ENCODE measurements at regions not wholly inside any gene's neighbourhood (a gene's known extent, or its start where the extent isn't known, plus 50 kb on each side); places are given as distances from the start of the nearest gene placed in this dataset.
A peak's percentile ranks its signal among the peaks of the same experiment; 100 is the strongest.

DNA sequence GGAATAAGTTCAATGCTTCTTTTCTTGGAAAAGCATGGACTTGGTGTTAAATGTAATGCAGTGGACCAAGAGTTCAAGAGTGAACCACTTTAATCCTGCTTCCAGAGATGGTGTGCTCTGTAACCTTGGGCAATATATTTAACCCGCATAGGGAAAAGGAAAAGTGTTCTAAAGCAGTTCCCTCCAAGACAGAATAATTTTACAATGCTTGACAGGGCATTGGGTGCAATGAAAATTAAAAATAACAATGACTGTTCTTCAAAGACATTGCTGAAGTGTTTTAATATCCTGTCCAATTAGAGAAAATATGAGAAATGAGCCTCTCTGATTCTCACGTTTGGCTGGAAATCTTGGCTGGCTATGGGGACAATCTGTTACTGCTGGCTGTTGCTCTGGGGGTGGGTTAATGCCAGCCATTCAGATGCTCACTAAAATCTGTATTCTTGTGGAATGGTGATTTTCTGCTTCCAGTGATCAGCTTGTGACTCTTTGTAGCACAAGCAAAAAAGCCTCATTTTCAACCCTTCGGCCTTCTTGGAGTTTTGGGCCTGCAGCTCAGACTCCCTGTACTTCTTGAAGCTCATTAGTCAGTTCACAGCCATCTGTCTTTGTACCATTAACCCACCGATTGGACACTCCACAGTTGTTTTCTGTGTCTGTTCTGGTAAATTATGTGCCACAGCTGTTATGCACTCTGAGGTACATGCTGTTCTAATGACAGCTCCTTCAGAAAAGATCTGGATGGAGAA, 310.6 kb downstream of the LMO7 start:
- TF ChIP-seq, protein P1, sequence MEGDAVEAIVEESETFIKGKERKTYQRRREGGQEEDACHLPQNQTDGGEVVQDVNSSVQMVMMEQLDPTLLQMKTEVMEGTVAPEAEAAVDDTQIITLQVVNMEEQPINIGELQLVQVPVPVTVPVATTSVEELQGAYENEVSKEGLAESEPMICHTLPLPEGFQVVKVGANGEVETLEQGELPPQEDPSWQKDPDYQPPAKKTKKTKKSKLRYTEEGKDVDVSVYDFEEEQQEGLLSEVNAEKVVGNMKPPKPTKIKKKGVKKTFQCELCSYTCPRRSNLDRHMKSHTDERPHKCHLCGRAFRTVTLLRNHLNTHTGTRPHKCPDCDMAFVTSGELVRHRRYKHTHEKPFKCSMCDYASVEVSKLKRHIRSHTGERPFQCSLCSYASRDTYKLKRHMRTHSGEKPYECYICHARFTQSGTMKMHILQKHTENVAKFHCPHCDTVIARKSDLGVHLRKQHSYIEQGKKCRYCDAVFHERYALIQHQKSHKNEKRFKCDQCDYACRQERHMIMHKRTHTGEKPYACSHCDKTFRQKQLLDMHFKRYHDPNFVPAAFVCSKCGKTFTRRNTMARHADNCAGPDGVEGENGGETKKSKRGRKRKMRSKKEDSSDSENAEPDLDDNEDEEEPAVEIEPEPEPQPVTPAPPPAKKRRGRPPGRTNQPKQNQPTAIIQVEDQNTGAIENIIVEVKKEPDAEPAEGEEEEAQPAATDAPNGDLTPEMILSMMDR (IDR thresholded peaks at IDR 0.05; ENCODE audit: borderline replicate concordance, extremely low read depth, insufficient read depth): no peak
- Histone ChIP-seq H3K36me3 (ENCODE audit: control insufficient read depth in 2 of 3, insufficient read depth in 3 of 3, low read length in 3 of 3) (no peaks in the 10 kb centered on the region), H3K4me3 (ENCODE audit: low read length in 3 of 3) (no peak overlapping the region), H3K4me1 (ENCODE audit: control insufficient read depth in 2 of 3, insufficient read depth in 2 of 3, low read depth in 1 of 3, low read length in 3 of 3) (no peaks in the 10 kb centered on the region), H3K9me3 (ENCODE audit: control insufficient read depth in 2 of 3, insufficient read depth in 1 of 3, low read length in 3 of 3) (no peaks in the 10 kb centered on the region), H3K9ac (ENCODE audit: low read length in 3 of 3) (no peak overlapping the region), H3K27ac (ENCODE audit: low read depth in 2 of 2, low read length in 2 of 2) (no peak overlapping the region), H3K27me3 (ENCODE audit: control insufficient read depth, insufficient read depth, low read length) (no peaks in the 10 kb centered on the region)
- intact Hi-C loops (cut with DNase I): no loop called here
- DNase-seq (peak in 1 of 5 donors; percentile 17), FAIRE-seq (no peak)

DNA sequence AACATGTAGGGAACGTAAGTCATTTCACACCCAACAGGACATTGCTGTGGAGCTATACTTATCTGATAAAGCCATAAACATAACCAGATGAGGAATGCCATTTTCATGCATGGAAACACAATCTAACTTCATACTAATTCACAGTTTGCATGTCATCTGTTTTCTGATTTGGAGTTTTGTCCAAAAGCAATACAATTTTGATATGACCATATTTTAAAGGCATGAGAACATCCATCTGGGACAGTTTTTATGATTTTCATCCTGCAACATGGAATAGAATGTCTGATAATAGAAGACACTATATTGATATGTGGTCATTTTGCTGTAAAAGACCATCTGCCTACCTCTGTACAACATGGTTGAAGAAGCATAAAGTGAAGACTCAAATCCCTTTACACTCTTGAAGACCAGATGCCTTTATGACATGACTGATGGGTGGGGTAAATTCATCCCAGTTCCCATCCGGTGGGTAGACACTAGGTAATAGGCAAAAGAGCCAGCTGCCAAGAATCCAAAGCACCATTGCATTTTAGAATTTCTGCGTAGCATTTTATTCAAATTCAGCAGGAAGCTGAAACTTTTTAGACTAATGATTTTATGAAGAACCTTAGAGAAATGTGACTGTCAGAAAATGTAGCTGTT, 309.8 kb downstream of the LMO7 start:
- no peaks in the 10 kb centered on the region for H3K27me3 ChIP-seq (ENCODE audit: control insufficient read depth, insufficient read depth, low read length)
- TF ChIP-seq, protein P1 (IDR thresholded peaks at IDR 0.05; ENCODE audit: borderline replicate concordance, extremely low read depth, insufficient read depth): no peak
- no peaks in the 10 kb centered on the region for H3K4me1 ChIP-seq (ENCODE audit: control insufficient read depth in 2 of 3, insufficient read depth in 2 of 3, low read depth in 1 of 3, low read length in 3 of 3)
- intact Hi-C loops (cut with DNase I): no loop called here
- DNase-seq (no peak), FAIRE-seq (no peak)
- H3K36me3 ChIP-seq (ENCODE audit: control insufficient read depth in 2 of 3, insufficient read depth in 3 of 3, low read length in 3 of 3): no peaks in the 10 kb centered on the region
- no peak overlapping the region for H3K4me3 ChIP-seq (ENCODE audit: low read length in 3 of 3)
- H3K27ac ChIP-seq (ENCODE audit: low read depth in 2 of 2, low read length in 2 of 2): no peak overlapping the region
- no peak overlapping the region for H3K9ac ChIP-seq (ENCODE audit: low read length in 3 of 3)
- H3K9me3 ChIP-seq (ENCODE audit: control insufficient read depth in 2 of 3, insufficient read depth in 1 of 3, low read length in 3 of 3): no peaks in the 10 kb centered on the region

DNA sequence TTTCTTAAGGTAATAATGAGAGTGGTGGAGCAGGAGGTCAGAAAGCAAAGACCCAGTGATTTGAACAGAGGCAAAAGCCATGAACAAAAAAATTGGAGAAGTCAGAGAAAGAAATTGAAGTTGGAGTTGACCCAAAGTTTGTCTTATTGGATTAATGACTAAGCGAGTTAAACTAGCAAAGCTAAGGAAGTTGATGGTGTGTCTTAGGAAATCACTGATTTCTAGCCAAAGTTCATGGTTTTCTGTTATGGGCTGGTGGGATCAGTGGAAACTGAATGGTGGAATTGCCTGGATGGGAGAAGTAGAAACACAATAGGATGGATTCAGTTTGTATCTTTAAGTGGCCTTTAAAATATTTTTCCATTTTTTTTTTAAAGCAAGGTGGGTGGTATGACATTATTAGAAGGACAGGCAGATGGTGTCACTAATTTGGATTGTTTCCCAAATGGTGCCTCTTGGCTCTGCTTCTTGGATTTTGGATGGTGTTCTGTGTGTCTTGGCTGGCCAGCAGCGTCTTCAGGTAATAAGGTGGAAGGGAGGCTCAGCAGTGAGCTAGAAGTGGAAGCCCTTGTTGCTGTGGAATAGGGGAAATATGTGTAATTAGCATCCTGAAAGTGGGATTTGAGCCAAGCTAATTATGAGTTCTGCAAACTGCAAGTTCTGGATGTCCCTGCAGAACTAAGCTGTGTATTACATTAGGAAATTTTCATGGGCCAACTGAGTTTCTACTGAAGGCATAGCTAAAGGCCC, 302.9 kb downstream of the LMO7 start:
- H3K27me3 ChIP-seq (ENCODE audit: control insufficient read depth, insufficient read depth, low read length): no peaks in the 10 kb centered on the region
- no peaks in the 10 kb centered on the region for H3K9me3 ChIP-seq (ENCODE audit: control insufficient read depth in 2 of 3, insufficient read depth in 1 of 3, low read length in 3 of 3)
- TF ChIP-seq, protein P1 (IDR thresholded peaks at IDR 0.05; ENCODE audit: borderline replicate concordance, extremely low read depth, insufficient read depth): no peak
- H3K27ac ChIP-seq (ENCODE audit: low read depth in 2 of 2, low read length in 2 of 2): no peak overlapping the region
- no peaks in the 10 kb centered on the region for H3K36me3 ChIP-seq (ENCODE audit: control insufficient read depth in 2 of 3, insufficient read depth in 3 of 3, low read length in 3 of 3)
- FAIRE-seq (no peak), DNase-seq (no peak)
- no peak overlapping the region for H3K9ac ChIP-seq (ENCODE audit: low read length in 3 of 3)
- intact Hi-C loops (cut with DNase I): no loop called here
- no peaks in the 10 kb centered on the region for H3K4me1 ChIP-seq (ENCODE audit: control insufficient read depth in 2 of 3, insufficient read depth in 2 of 3, low read depth in 1 of 3, low read length in 3 of 3)
- no peak overlapping the region for H3K4me3 ChIP-seq (ENCODE audit: low read length in 3 of 3)

All from kidney (tissue), 13 donors.